CD4-positive, alpha-beta T cell treated with Interleukin-6 for 4 hours (primary cell): ENCODE measurements at regions not wholly inside any gene's neighbourhood (a gene's known extent, or its start where the extent isn't known, plus 50 kb on each side); places are given as distances from the start of the nearest gene placed in this dataset.
"Not testable (repeated sequence)": the region's sequence is repeated elsewhere in the genome, so short reads cannot be mapped to it uniquely, and the experiment has no call there.

Source experiments
- DNase-seq: peaks from one replicate; pipeline ENCODE4 v3.0.0-alpha.2; 2020; ENCODE audit warnings: mixed read lengths

- DNase-seq: no peak
These were observed 177.8 kb upstream of the MKLN1 start for GRCh38 chr7:131149840-131150239.

GRCh38 chr7:131151034-131151433 is 176.6 kb upstream of the MKLN1 start:
- no peak for DNase-seq

- no peak for DNase-seq
These were observed 174.9 kb upstream of the MKLN1 start for GRCh38 chr7:131152766-131153165.

- no peak for DNase-seq
These were observed 173.3 kb upstream of the MKLN1 start for GRCh38 chr7:131154380-131154779.

GRCh38 chr7:131157530-131158243 is 170.0 kb upstream of the MKLN1 start:
- DNase-seq: no peak

GRCh38 chr7:131158244-131158636 is 169.4 kb upstream of the MKLN1 start:
- not testable (repeated sequence) for DNase-seq

GRCh38 chr7:131159961-131160361 is 167.7 kb upstream of the MKLN1 start:
- no peak for DNase-seq

- no peak for DNase-seq
These were observed 166.6 kb upstream of the MKLN1 start for GRCh38 chr7:131161103-131161502.

- DNase-seq: no peak
These were observed 163.4 kb upstream of the MKLN1 start for GRCh38 chr7:131164025-131164925.

GRCh38 chr7:131166066-131166465 is 161.6 kb upstream of the MKLN1 start:
- no peak for DNase-seq

- DNase-seq: no peak
These were observed 157.0 kb upstream of the MKLN1 start for GRCh38 chr7:131170440-131171271.

GRCh38 chr7:131173145-131173890 is 154.4 kb upstream of the MKLN1 start:
- no peak for DNase-seq

- no peak for DNase-seq
These were observed 153.3 kb upstream of the MKLN1 start for GRCh38 chr7:131174391-131174790.

- no peak for DNase-seq
These were observed 152.8 kb upstream of the MKLN1 start for GRCh38 chr7:131174855-131175254.

GRCh38 chr7:131182446-131183058 is 145.1 kb upstream of the MKLN1 start:
- no peak for DNase-seq

- DNase-seq: no peak
These were observed 144.6 kb upstream of the MKLN1 start for GRCh38 chr7:131183072-131183471.

- DNase-seq: peak; percentile 68
These were observed 144.0 kb upstream of the MKLN1 start for GRCh38 chr7:131183611-131184119.

GRCh38 chr7:131186816-131187215 is 140.9 kb upstream of the MKLN1 start:
- DNase-seq: no peak

- DNase-seq: peak; percentile 60
These were observed 139.0 kb upstream of the MKLN1 start for GRCh38 chr7:131188367-131189339.

GRCh38 chr7:131189488-131189887 is 138.2 kb upstream of the MKLN1 start:
- DNase-seq: no peak
